CMK (cell line): ENCODE measurements at regions not wholly inside any gene's neighbourhood (a gene's known extent, or its start where the extent isn't known, plus 50 kb on each side); places are given as distances from the start of the nearest gene placed in this dataset.

Experiments used
- DNase-seq: peaks from one replicate; pipeline ENCODE4 v3.0.0-alpha.2; 2010; ENCODE audit warnings: low read depth

- DNase-seq: no peak
Measured at GRCh38 chr14:71632440-71632946, 299.7 kb upstream of the RGS6 start.

GRCh38 chr14:71636076-71636475 is 296.2 kb upstream of the RGS6 start:
- no peak for DNase-seq

DNA sequence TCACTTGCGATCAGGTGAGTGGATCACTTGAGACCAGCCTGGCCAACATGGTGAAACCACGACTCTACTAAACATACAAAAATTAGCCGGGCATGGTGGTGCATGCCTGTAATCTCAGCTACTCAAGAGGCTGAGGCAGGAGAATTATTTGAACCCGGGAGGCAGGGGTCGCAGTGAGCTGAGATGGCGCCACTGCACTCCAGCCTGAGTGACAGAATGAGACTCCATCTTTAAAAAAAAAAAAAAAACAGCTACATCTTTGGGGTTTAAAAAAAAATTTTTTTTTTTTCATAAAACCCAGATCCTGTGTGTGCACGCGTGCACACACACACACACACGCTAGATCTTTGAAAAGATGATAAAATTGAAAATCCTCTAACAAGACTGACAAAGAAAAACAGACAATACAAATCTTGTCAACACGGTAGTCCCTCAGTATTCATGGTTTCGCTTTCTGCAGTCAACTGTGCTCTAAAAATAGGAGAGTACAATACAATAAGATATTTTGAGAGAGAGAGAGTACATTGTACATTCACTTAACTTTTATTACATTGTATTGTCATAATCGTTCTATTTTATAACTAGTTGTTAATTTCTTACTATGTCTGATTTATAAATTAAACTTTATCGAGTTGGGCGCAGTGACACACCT is 295.3 kb upstream of the RGS6 start:
- DNase-seq: no peak

- no peak for DNase-seq
Measured at GRCh38 chr14:71638523-71639196, 293.6 kb upstream of the RGS6 start.

DNA sequence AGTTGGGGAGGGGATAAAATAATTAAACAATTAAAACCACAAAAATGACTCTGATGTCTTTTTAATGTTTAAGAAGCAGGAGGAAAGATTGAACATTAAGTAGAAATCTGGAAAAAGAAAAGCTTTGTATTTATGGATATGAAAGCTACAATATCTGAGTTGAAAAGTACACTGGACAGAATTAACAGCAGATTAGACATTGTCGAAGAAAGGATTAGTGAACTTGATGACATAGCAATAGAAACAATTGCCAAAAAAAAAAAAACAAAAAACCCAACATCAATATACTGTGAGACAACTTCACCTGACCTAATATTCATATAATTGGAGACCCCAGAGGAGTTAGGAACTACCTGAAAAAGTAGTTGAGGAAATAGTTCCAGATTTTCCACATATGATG is 289.5 kb upstream of the RGS6 start:
- no peak for DNase-seq

DNA sequence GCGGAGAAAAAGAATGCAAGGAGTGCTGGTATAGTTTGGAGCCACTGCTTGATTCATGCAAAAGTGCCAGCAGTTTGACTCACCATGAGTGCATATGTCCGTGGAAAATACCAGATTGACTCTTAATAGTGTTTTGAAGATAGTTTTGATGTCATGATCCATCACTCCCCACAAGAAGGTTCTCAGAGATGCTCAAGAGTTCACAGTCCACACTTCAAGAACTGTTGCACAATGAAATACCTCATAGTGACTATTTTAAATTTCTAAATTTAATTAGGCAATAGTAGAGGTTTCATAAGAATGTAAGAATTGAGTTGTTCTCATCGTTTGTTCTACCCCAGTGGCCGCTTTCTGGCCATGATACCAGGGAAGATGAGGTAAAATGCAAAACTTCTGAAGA is 286.6 kb upstream of the RGS6 start:
- DNase-seq: no peak

DNA sequence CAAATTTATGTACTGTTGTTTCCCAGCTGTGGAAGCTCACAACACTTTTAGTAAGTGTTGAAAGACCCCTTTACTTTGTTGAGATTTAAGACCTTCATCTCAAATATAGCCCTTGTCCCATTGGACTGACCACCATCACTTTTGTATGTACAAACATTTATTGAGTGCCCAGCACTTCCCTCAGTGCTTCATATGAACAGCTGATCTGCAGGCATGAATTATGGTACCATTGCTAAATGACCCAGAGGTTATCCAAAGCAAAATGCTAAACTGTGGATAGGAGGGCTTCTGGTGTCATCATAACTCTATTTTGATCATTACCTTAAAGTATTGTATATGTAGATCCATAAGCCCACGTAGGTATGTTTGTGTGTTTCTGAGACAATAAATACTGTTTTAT is 285.7 kb upstream of the RGS6 start:
- no peak for DNase-seq

- DNase-seq: no peak
Measured at GRCh38 chr14:71647086-71647784, 285.0 kb upstream of the RGS6 start.

- DNase-seq: no peak
Measured at GRCh38 chr14:71648725-71649124, 283.5 kb upstream of the RGS6 start.

- DNase-seq: no peak
Measured at GRCh38 chr14:71650187-71650755, 282.0 kb upstream of the RGS6 start.

DNA sequence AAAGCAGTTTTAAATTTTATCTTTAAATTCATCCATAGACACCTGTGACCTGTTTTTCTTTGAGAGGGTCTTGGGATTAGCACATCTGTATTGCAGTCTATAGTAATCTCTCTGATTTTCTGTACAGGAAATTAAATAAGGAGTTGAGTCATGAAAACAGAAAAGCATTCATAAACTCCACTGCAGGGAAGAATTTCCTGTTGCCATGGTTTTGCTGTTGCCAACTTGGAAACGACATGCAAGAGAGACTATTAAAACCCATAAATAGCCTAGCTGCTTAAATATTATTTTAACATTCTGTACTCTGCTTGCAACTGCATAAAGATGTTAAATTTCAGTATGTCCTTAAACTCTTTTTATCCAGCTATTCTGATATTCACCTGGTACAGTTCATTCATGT is 281.0 kb upstream of the RGS6 start:
- DNase-seq: no peak

- DNase-seq: no peak
Measured at GRCh38 chr14:71652368-71652767, 279.9 kb upstream of the RGS6 start.

DNA sequence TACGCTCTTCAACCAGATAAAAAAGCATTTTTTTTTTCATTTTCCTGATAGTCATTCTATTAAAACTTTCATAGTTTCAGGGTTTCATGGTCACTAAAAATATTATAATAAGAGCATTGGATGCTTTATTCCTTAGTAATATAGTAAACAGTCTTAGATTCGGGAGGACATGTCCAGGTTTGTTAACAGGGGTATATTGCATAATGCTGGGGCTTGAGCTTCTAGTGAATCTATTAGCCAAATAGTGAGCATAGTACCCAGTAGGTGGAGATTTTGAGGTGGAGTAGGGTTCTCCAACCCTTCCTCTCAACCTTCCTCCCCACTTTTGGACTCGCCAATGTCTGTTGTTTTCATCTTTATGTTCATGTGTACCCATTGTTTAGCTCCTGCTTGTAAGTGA is 277.4 kb upstream of the RGS6 start:
- no peak for DNase-seq

GRCh38 chr14:71658261-71658860 is 273.9 kb upstream of the RGS6 start:
- DNase-seq: no peak

GRCh38 chr14:71659159-71659558 is 273.1 kb upstream of the RGS6 start:
- no peak for DNase-seq

- DNase-seq: no peak
Measured at GRCh38 chr14:71661441-71661840, 270.8 kb upstream of the RGS6 start.

- no peak for DNase-seq
Measured at GRCh38 chr14:71662291-71662790, 269.9 kb upstream of the RGS6 start.

DNA sequence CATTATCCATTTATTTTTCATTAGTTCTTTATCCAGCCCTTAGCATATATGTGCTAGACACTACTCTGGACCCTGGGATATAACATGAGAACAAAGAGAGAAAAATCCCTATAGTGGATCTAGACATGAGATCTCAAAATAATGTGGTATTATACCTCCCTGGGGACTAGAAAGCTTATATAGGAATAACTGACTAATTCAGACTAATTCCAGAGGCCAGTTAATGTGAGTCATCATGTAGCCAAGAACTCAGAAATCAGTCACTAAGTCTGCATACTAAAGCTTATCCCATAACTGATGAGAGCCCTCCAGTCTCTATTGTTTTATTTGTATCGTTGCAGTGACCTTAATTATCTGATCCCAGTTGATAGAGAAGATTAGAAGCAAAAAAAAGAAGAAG is 267.1 kb upstream of the RGS6 start:
- DNase-seq: no peak

DNA sequence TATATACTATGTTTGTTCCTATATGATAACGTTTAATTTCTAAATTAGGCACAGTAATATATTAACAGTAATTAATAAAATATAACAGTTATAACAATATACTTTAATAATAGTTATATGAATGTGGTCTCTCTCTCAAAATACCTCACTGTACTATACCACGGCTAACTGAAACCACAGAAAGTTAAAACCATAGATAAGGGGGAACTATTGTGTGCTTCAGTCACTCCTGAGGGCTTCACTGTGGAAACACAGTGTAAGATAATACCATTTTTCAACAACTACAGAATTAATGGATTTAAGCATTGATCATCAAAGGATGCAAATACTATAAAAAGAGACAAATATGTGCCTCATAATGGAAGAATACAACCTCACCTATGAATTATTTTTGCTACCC is 266.4 kb upstream of the RGS6 start:
- DNase-seq: no peak

DNA sequence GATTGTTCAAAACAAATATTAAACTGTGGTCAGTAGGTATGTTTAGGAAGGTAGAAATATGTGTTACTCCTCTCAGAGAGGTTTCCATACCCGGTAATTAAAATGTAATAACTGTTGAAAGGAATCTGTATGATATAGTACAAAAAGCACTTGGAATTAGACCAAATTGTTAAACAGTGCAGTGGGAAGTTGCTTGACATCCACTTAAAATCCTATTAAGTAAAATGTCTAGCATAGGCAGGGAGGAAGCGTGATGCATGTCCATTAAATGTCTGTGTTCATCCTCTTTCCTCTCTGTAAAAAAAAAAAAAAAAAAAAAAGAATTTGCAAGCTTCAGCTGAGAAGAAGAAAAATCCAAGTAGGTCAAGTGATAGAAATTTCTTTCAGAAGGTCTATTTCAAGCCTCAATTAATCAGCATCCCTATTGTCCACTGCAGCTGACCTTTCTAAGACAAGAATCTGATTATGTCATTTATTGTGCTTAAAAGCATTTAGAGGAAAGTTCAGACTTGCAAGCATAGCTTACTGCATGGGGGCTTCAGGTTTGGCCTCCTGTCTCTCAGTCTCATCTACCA is 265.6 kb upstream of the RGS6 start:
- DNase-seq: no peak

DNA sequence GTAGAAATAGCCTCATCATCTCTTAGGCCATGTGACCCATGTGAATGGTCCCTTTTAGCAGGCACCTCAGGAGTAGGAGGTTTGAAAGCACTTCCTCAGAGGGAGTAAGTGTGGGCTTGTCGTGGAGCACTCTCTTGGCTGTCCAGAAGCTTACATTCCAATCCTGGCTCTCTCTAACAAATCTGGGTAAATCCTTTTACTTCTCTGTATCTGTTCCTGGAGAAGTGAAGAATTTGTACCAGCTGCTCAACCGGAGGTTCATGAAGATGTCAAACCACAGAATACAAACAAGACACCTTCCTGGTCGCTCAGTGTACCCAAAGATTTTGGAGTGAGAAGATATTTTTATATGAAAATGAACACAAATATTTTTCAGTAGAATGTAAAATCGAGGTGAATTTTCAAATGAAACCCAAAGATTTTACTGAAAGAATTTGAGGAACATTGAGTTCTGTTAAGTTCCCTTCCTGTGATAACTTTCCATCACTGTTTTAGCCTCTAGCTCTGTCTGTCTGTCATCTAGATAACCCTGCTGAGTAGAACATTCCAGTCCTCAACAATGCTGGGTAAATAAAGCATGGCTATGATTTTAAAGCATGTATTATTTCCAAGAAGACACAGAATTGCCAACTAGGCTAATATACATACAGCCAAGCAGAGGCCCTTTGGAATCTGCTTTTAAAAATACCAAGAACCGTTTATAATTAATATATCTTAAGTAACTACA is 263.9 kb upstream of the RGS6 start:
- DNase-seq: no peak
